GM19455 (cell line): ENCODE measurements at regions not wholly inside any gene's neighbourhood (a gene's known extent, or its start where the extent isn't known, plus 50 kb on each side); places are given as distances from the start of the nearest gene placed in this dataset.
"Not testable (repeated sequence)": the region's sequence is repeated elsewhere in the genome, so short reads cannot be mapped to it uniquely, and the experiment has no call there.

Source experiments
- ATAC-seq: cut with Tn5 transposase; IDR thresholded peaks from one replicate; pipeline ENCODE4 v1.9.1; 2021; ENCODE audit not compliant: unreplicated experiment

- no peak for ATAC-seq
Observed at GRCh38 chr5:89582768-89583339, 699.9 kb upstream of the MEF2C start.

GRCh38 chr5:89580976-89581375 lies 698.0 kb upstream of the MEF2C start:
- no peak for ATAC-seq

DNA sequence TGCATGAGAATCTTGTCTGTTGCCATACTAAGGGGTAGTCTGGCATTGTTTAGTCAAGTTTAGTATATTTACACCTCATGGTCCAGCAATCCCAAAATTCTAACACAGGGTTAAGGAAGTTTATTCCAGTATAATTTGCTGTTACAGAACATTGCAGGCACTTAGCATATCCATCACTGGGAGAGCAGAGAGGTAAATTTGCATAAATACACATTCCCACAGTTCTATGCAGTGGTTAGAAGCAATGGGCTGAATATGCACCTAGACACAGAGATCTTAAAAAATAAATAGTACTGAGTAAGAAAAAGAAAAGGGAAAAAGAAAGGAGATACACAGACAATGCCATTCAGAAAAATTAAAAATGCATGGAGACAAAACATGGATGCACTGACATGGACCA lies 692.3 kb upstream of the MEF2C start:
- no peak for ATAC-seq

DNA sequence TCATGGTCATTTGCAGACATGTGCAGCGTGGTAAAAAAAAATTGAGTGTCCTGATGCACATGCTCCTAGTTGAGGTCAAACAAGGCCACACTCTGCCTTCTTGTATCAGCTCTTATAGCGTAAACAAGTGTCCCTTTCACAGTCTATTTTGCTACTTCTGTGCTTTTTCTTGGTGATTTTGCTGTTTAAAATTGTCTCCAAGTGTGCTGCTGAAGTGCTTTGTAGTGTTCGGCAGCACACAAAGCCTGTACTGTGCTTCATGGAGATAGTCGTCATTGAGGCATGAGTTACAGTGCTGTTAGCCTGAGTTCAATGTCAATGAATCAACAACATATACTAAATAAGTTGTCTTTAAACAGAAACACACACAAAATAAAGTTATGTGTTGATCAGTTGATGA lies 690.4 kb upstream of the MEF2C start:
- ATAC-seq = no peak

- ATAC-seq = no peak
Observed at GRCh38 chr5:89572696-89573095, 689.7 kb upstream of the MEF2C start.

DNA sequence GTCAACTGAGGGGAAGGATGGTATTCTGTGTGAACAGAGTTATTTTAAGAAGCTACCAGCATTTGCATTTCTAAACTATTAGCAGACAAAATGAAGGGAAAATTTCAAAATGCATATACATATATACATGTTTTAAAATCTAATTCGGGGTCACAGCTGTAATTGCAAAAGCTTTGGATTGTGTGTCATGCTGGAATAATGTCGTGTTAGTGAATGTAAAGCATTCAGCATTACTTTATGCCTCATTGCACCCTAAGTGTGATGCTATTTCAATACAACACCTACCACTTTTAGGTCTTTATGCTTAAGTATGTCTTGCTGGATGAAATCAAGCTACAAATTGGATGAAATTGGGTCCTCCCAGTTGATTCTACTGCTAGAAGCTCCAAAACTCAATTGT lies 687.6 kb upstream of the MEF2C start:
- no peak for ATAC-seq

DNA sequence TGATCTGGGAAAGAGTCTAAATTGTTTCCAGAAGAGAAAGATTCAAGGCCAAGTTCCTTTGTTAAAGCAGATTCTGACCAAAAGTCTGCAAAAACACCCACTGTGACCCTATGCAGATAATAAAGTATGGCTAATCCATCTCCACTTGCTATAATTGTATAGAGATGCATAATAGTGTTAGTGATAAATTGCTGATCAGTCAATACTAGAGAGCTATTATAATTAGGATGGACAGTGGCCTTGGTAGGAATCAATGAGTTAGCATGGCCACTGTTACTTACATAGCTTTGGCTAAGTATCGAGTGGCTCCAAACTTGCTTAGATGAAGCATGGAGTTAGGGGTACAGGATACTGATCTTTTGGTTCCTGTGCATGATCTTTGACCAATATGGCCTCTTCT lies 683.4 kb upstream of the MEF2C start:
- ATAC-seq = no peak

DNA sequence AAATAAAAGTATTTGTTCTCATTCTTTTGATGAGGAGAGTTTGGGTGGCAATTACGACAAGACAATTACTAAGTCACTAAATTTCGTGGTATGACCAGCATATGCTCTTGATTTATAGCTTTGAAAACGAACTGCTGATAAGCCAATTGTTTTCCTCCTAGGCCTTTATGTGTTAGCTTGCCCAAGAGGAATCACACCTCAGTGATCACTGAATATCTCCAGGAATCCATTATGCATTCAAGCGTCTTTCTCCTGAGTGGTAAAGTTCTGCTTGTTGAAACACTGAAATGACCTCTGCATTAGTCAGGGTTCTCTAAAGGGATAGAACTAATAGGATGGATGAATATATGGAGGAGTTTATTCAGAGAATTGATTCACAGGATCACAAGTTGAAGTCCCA lies 677.7 kb upstream of the MEF2C start:
- ATAC-seq = no peak

DNA sequence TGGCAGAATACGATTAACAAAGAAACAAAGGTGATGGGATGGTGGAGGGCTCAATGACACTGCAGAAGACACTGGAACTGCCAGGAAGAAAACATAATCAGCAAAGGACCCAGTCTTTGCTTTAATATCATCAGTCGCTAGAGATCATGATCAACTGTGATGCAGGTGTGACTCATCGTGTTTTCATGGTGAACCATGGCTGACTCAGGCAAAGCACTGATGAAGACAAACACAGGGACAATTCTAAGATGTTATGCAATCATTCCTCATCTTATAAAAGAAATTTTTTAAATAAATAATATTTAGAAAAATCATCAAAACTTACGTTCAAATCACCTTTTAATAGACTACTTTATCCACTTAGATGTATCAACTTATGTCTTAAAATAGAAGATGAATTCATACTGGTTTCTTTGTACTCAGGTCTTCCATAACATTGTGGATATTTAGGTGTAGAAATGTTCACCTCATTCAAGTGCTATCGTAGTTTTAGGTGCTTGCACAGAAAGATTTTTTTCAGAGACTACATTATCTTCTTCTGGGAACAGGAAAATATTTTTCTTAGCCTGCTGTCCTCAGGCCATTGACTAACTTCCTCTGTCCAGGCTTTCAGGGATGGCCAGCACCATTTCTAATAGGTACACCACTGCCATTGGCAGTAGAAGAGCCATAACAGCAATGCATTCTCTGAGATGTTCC lies 673.4 kb upstream of the MEF2C start:
- no peak for ATAC-seq

- ATAC-seq = no peak
Observed at GRCh38 chr5:89546657-89547056, 663.7 kb upstream of the MEF2C start.

- ATAC-seq = no peak
Observed at GRCh38 chr5:89545626-89546025, 662.6 kb upstream of the MEF2C start.

- no peak for ATAC-seq
Observed at GRCh38 chr5:89545076-89545475, 662.1 kb upstream of the MEF2C start.

GRCh38 chr5:89542736-89543135 lies 659.8 kb upstream of the MEF2C start:
- no peak for ATAC-seq

- ATAC-seq = no peak
Observed at GRCh38 chr5:89537800-89538199, 654.8 kb upstream of the MEF2C start.

DNA sequence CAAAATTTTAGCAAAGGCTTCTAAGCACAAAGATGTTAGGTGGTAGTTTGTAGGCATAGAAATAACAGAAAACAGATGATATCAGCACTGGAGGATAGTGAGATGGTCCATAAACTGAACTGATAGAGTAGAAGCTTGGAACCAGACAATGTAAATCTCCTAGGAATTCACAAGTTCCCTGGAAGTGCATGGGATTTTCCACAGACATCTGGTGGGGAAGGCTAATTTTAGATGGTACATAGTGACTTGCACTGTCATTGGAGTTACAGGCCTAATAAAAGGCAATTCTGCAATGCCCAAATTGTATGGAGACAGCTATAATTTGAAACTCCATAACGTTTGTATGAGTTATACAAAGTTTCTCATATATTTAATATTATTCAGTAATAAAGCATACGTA lies 653.0 kb upstream of the MEF2C start:
- no peak for ATAC-seq

DNA sequence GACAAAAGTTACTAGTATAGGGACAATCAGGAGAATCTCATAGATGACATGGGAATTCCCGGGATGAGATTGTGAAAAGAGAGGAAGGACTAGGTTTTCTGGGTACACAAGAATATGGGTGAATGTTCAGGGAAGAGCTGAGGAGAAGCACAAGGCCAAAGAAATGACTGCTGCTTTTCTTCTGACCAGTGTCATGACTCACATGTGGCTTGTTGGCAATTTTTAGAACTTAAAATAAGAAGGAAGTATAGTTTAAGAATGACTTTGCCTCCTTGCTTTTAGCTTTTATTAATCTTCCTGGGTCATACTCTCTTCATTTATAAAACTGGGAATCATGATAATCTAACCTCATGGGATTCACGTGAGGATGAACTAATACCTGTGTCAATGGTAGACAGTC lies 652.4 kb upstream of the MEF2C start:
- no peak for ATAC-seq

GRCh38 chr5:89534331-89534730 lies 651.3 kb upstream of the MEF2C start:
- no peak for ATAC-seq

DNA sequence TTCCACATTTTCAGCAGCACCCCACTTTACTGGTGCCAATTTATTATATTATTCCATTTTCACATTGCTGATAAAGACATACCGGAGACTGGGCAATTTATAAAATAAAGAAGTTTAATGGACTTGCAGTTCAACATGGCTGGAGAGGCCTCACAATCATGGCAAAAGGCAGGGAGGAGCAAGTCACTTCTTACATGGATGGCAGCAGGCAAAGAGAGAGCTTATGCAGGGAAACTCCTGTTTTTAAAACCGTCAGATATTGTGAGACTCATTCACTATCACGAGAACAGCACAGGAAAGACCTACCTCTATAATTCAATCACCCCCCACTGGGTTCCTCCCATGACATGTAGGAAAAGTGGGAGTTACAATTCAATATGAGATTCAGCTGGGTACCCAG lies 641.8 kb upstream of the MEF2C start:
- no peak for ATAC-seq

- not testable (repeated sequence) for ATAC-seq
Observed at GRCh38 chr5:89523867-89524266, 640.9 kb upstream of the MEF2C start.

- ATAC-seq = no peak
Observed at GRCh38 chr5:89520771-89521170, 637.8 kb upstream of the MEF2C start.

- no peak for ATAC-seq
Observed at GRCh38 chr5:89513299-89514044, 630.5 kb upstream of the MEF2C start.

DNA sequence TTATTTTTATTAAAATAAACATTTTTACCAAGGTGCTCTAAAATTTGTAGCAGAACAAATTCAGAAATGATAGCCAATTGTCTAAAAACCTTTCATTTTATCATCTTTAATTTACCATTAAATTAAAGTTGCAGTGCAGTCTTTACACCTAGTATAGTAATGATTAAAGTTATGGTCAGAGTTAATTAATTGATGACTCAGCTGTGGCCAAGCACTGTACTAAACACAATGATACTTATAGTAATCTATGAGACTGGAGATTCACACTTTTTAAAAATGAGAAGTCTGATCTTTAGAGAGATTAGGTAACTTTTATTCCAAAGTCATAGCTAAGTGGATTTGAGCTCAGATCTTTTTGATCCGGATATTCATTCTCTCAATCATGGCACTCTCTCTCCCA lies 621.1 kb upstream of the MEF2C start:
- no peak for ATAC-seq
